CD4-positive, CD25-positive, alpha-beta regulatory T cell (primary cell): ENCODE measurements at regions not wholly inside any gene's neighbourhood (a gene's known extent, or its start where the extent isn't known, plus 50 kb on each side); places are given as distances from the start of the nearest gene placed in this dataset.

Experiments used
- ATAC-seq, 2 donors: fragments of 150-1000 bp; cut with Tn5 transposase; one replicate each; pipeline ENCODE4 v1.10.0; 2021; ENCODE audit warnings: low read depth in 2 of 2, moderate number of reproducible peaks in 2 of 2, moderate library complexity in 1 of 2
- DNase-seq, 3 donors: peaks; one replicate each; pipeline versions ENCODE4 v3.0.0 to v3.0.0-alpha.2; 2012 to 2022; ENCODE audit warnings: mixed read lengths in 1 of 3
- H3K27ac ChIP-seq: one replicate; pipeline ENCODE4 v1.7.0; 2013; ENCODE audit warnings: mild to moderate bottlenecking, low read length; ENCODE audit not compliant: insufficient read depth, poor library complexity, severe bottlenecking
- H3K27me3 ChIP-seq: one replicate; pipeline ENCODE4 v1.7.0; 2013; ENCODE audit warnings: low read length; ENCODE audit not compliant: control insufficient read depth, insufficient read depth
- H3K36me3 ChIP-seq: one replicate; pipeline ENCODE4 v1.7.0; 2013; ENCODE audit warnings: mild to moderate bottlenecking, low read length, moderate library complexity; ENCODE audit not compliant: control insufficient read depth, insufficient read depth
- H3K4me1 ChIP-seq: 2 replicates; pipeline ENCODE4 v1.7.0; 2013; ENCODE audit warnings: mild to moderate bottlenecking, low read length; ENCODE audit not compliant: insufficient read depth, control insufficient read depth, poor library complexity, severe bottlenecking
- H3K4me3 ChIP-seq: one replicate; pipeline ENCODE4 v1.7.0; 2013; ENCODE audit warnings: low read depth, mild to moderate bottlenecking, low read length, moderate library complexity
- H3K9me3 ChIP-seq, 2 experiments: 1 replicate in 1 of 2; 2 replicates in 1 of 2; pipeline ENCODE4 v1.7.0; 2013; ENCODE audit warnings: low read length in 2 of 2, mild to moderate bottlenecking in 1 of 2, moderate library complexity in 1 of 2; ENCODE audit not compliant: control insufficient read depth in 2 of 2
- H3K27ac Mint-ChIP-seq, 3 donors: one replicate each; pipeline ENCODE4 v1.8.0; 2020 to 2022; ENCODE audit warnings: mild to moderate bottlenecking in 3 of 3, mixed read lengths in 3 of 3, moderate library complexity in 2 of 3
- H3K27me3 Mint-ChIP-seq: one replicate; pipeline ENCODE4 v1.8.0; 2022; ENCODE audit warnings: mild to moderate bottlenecking, mixed read lengths
- H3K36me3 Mint-ChIP-seq: one replicate; pipeline ENCODE4 v1.8.0; 2020; ENCODE audit warnings: mixed read lengths
- H3K4me1 Mint-ChIP-seq, 4 donors: one replicate each; pipeline ENCODE4 v1.8.0; 2020 to 2022; ENCODE audit warnings: mixed read lengths in 4 of 4, mild to moderate bottlenecking in 1 of 4
- H3K4me3 Mint-ChIP-seq, 4 donors: one replicate each; pipeline ENCODE4 v1.8.0; 2020 to 2022; ENCODE audit warnings: mild to moderate bottlenecking in 4 of 4, mixed read lengths in 4 of 4, moderate library complexity in 3 of 4
- H3K9me3 Mint-ChIP-seq, 7 donors: one replicate each; pipeline ENCODE4 v1.8.0; 2020 to 2022; ENCODE audit warnings: mixed read lengths in 7 of 7, mild to moderate bottlenecking in 3 of 7, moderate library complexity in 2 of 7

- ATAC-seq, result no peak
- peaks cover 20% of the 10 kb centered on the region for H3K27me3 Mint-ChIP-seq
- Histone ChIP-seq H3K4me3 (no peak overlapping the region), H3K27ac (no peak overlapping the region), H3K36me3 (no peaks in the 10 kb centered on the region), H3K4me1 (no peaks in the 10 kb centered on the region), H3K27me3 (peaks cover 1% of the 10 kb centered on the region), H3K9me3 (peaks cover 0 to 4% of the 10 kb centered on the region in 2 experiments)
- DNase-seq, result no peak
- peaks cover 0 to 18% (median 8%) of the 10 kb centered on the region in 7 donors for H3K9me3 Mint-ChIP-seq
- no peak overlapping the region for H3K27ac Mint-ChIP-seq
- H3K4me1 Mint-ChIP-seq, result peaks cover 0 to 4% (median 0%) of the 10 kb centered on the region in 4 donors
- H3K4me3 Mint-ChIP-seq, result no peak overlapping the region
- no peaks in the 10 kb centered on the region for H3K36me3 Mint-ChIP-seq
Observed at GRCh38 chr21:38879912-38880576, 74.3 kb downstream of the ETS2 start.

DNA sequence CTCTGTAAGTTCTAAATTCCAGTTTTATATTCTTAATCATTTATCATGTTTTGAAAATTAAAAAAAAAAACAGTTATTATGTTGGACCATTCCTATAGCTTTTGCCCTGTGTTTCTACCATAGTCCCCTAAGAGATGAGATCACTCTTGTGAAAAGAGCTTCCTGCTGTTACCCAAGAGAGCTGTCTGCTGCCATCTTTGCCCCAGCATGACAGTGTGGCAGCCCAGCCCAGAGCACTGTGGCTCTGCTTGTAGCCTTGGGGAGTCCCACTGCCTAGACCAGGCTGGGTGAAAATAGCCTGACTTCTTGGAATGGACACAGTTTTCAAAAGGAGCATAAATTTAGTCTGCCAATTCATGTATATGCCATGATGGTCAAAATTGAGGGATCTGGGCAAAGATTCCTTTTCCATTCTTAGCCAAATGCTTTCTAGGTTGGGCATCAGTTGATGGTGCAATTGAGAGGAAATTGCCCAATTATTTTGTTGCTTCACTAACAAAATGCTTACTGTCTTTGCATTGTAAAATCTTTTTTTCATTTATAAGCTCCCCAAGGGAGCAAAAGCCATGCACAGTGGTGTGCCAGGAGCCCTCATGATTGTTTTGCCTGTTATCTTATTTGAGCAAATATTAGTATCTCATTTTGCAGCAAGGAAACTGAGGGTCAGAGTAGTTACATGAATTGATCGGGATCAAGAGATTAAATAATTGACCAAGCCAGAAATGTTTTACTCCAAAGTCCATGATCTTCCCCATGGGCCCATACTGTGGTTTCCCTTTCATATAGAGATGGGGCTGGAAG lies 72.8 kb downstream of the ETS2 start:
- no peaks in the 10 kb centered on the region for H3K36me3 ChIP-seq
- Mint-ChIP-seq H3K4me3 (no peak overlapping the region), H3K36me3 (no peaks in the 10 kb centered on the region), H3K9me3 (peaks cover 0 to 13% (median 3%) of the 10 kb centered on the region in 7 donors), H3K4me1 (peaks cover 0 to 4% (median 0%) of the 10 kb centered on the region in 4 donors), H3K27ac (no peak overlapping the region), H3K27me3 (peaks cover 14% of the 10 kb centered on the region)
- H3K27me3 ChIP-seq, result peaks cover 1% of the 10 kb centered on the region
- H3K4me3 ChIP-seq, result no peak overlapping the region
- ATAC-seq (no peak), DNase-seq (no peak)
- no peaks in the 10 kb centered on the region for H3K4me1 ChIP-seq
- peaks cover 0 to 4% of the 10 kb centered on the region in 2 experiments for H3K9me3 ChIP-seq
- H3K27ac ChIP-seq, result no peak overlapping the region

DNA sequence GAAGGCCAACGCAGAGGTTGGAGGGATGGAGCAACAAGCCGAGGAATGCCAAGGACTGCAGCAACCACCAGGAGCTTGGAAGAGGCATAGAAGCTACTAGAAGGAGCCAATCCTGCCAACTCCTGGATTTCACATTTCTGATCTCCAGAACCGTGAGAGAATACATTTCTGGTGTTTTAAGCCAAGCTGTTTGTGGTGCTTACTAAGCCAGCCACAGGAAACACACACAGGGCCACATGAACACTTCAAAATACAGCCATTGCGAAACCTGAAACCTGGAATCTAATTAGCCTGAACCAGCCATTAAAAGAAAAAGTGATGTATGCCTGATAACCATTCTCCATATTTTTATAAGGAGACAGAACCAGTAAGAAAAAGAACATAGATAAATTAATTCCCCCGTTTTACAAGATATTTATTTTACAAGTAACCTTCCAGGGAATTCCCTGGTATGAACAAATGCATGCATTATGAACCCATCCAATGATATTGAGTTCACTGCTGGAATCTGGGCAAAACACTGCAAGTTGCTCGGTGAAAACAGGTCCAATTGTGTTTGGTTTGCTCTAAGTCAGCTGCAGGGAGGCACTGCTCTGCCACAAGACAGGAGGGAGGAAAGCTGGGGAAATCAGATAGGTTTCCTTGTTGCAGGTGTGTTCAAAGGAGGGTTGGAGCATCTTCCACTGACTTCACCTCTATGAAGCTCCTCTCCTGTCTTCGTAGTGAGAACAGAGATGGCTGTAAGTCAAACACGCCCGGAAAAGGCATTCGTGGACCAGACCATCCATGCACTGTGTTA lies 70.2 kb downstream of the ETS2 start:
- H3K9me3 Mint-ChIP-seq, result peaks cover 0 to 3% (median 0%) of the 10 kb centered on the region in 7 donors
- Histone ChIP-seq H3K9me3 (no peaks in the 10 kb centered on the region), H3K27me3 (peaks cover 1% of the 10 kb centered on the region), H3K36me3 (no peaks in the 10 kb centered on the region), H3K27ac (no peak overlapping the region), H3K4me3 (no peak overlapping the region), H3K4me1 (no peaks in the 10 kb centered on the region)
- H3K27ac Mint-ChIP-seq, result no peak overlapping the region
- H3K4me1 Mint-ChIP-seq, result peaks cover 0 to 4% (median 0%) of the 10 kb centered on the region in 4 donors
- H3K4me3 Mint-ChIP-seq, result no peak overlapping the region
- DNase-seq (no peak), ATAC-seq (no peak)
- no peaks in the 10 kb centered on the region for H3K36me3 Mint-ChIP-seq
- peaks cover 18% of the 10 kb centered on the region for H3K27me3 Mint-ChIP-seq
